Neural cell (in vitro differentiated cells): ENCODE measurements at regions not wholly inside any gene's neighbourhood (a gene's known extent, or its start where the extent isn't known, plus 50 kb on each side); places are given as distances from the start of the nearest gene placed in this dataset.

ENCODE experiments used
- H2AFZ ChIP-seq: fragments of 200-600, 300-800 bp; sonication (generic), shearing (Covaris generic); 2 replicates; pipeline ENCODE4 v1.6.0; 2014; ENCODE audit warnings: low read depth, mild to moderate bottlenecking, antibody characterized with exemption, low read length, moderate library complexity
- H3F3A ChIP-seq: fragments of 200-600 bp; shearing (Covaris generic); 2 replicates; pipeline ENCODE4 v1.6.1; 2016; ENCODE audit warnings: mild to moderate bottlenecking, moderate library complexity, mixed read lengths, antibody characterized with exemption, low read length; ENCODE audit not compliant: insufficient read depth, poor library complexity, severe bottlenecking
- H3K27ac ChIP-seq: fragments of 200-600, 300-800 bp; sonication (generic), shearing (Covaris generic); 2 replicates; pipeline ENCODE4 v1.5.1; 2014; ENCODE audit warnings: mild to moderate bottlenecking, low read length, moderate library complexity
- H3K27me3 ChIP-seq: fragments of 300-800, 200-600 bp; sonication (generic), shearing (Covaris generic); 2 replicates; pipeline ENCODE4 v1.6.0; 2014; ENCODE audit warnings: mild to moderate bottlenecking, low read depth, low read length, moderate library complexity; ENCODE audit not compliant: insufficient read depth
- H3K36me3 ChIP-seq: fragments of 300-800, 200-600 bp; sonication (generic), shearing (Covaris generic); 2 replicates; pipeline ENCODE4 v1.5.1; 2014; ENCODE audit warnings: mild to moderate bottlenecking, antibody characterized with exemption, low read length, moderate library complexity; ENCODE audit not compliant: insufficient read depth
- H3K4me2 ChIP-seq: fragments of 300-800, 200-600 bp; sonication (generic), shearing (Covaris generic); 2 replicates; pipeline ENCODE4 v1.6.0; 2014; ENCODE audit warnings: mild to moderate bottlenecking, low read length
- H3K4me3 ChIP-seq: fragments of 300-800, 200-600 bp; sonication (generic), shearing (Covaris generic); 2 replicates; pipeline ENCODE4 v1.5.1; 2014; ENCODE audit warnings: mild to moderate bottlenecking, low read length, moderate library complexity
- H3K79me2 ChIP-seq: fragments of 200-600 bp; shearing (Covaris generic); replicated peaks from 2 replicates; pipeline ENCODE4 v1.6.0; 2014; ENCODE audit warnings: mild to moderate bottlenecking, low read length, moderate library complexity; ENCODE audit not compliant: insufficient read depth
- H3K9ac ChIP-seq: fragments of 300-800, 200-600 bp; sonication (generic), shearing (Covaris generic); 2 replicates; pipeline ENCODE4 v1.6.1; 2016; ENCODE audit warnings: mild to moderate bottlenecking, low read length, mixed read lengths
- H3K9me2 ChIP-seq: fragments of 200-600 bp; shearing (Covaris generic); 2 replicates; pipeline ENCODE4 v1.6.1; 2016; ENCODE audit warnings: mild to moderate bottlenecking, low read length, mixed read lengths; ENCODE audit not compliant: insufficient read depth
- H3K9me3 ChIP-seq: fragments of 200-600, 300-800 bp; sonication (generic), shearing (Covaris generic); 2 replicates; pipeline ENCODE4 v1.6.1; 2016; ENCODE audit warnings: mild to moderate bottlenecking, mixed run types, low read length, moderate library complexity, mixed read lengths
- H4K20me1 ChIP-seq: fragments of 200-600 bp; shearing (Covaris generic); 2 replicates; pipeline ENCODE4 v1.6.1; 2016; ENCODE audit warnings: mild to moderate bottlenecking, mixed run types; ENCODE audit not compliant: insufficient read depth
- CTCF ChIP-seq: fragments of 450-650 bp; IDR thresholded peaks from 2 replicates; pipeline ENCODE4 v1.5.1; 2014; ENCODE audit warnings: antibody characterized with exemption, mild to moderate bottlenecking, moderate library complexity; ENCODE audit not compliant: poor library complexity, severe bottlenecking
- EP300 ChIP-seq: fragments of 450-650 bp; conservative IDR thresholded peaks from 2 replicates; pipeline ENCODE4 v1.6.1; 2014; ENCODE audit warnings: antibody characterized with exemption, mild to moderate bottlenecking, moderate library complexity; ENCODE audit not compliant: poor library complexity, severe bottlenecking
- EZH2 ChIP-seq: fragments of 200-600, 300-800 bp; shearing (Covaris generic), sonication (generic); IDR thresholded peaks from 2 replicates; pipeline ENCODE4 v1.6.1; 2014; ENCODE audit warnings: antibody characterized with exemption, low read length, borderline replicate concordance, mild to moderate bottlenecking; ENCODE audit not compliant: insufficient read depth, poor library complexity, severe bottlenecking
- MXI1 ChIP-seq: fragments of 450-650 bp; conservative IDR thresholded peaks from 2 replicates; pipeline ENCODE4 v1.6.1; 2014; ENCODE audit warnings: antibody characterized with exemption, mild to moderate bottlenecking; ENCODE audit not compliant: poor library complexity, severe bottlenecking
- POLR2AphosphoS5 ChIP-seq: IDR thresholded peaks from 2 replicates; pipeline ENCODE4 v1.6.1; 2012
- RAD21 ChIP-seq: fragments of 450-650 bp; conservative IDR thresholded peaks from 2 replicates; pipeline ENCODE4 v1.6.1; 2014; ENCODE audit warnings: antibody characterized with exemption, mild to moderate bottlenecking, moderate library complexity
- REST ChIP-seq: IDR thresholded peaks from 2 replicates; pipeline ENCODE4 v1.6.1; 2012; ENCODE audit warnings: borderline replicate concordance
- SMC3 ChIP-seq: fragments of 450-650 bp; conservative IDR thresholded peaks from 2 replicates; pipeline ENCODE4 v1.6.1; 2014; ENCODE audit warnings: antibody characterized with exemption, mild to moderate bottlenecking, moderate library complexity; ENCODE audit not compliant: poor library complexity
- TAF1 ChIP-seq: IDR thresholded peaks from 2 replicates; pipeline ENCODE4 v1.6.1; 2012; ENCODE audit warnings: low read depth

GRCh38 chr6:6932341-6932740, 175.4 kb upstream of the RREB1 start:
- Histone ChIP-seq H3F3A (no peaks in the 10 kb centered on the region), H3K36me3 (no peaks in the 10 kb centered on the region), H2AFZ (no peak overlapping the region), H3K9me3 (no peaks in the 10 kb centered on the region), H3K9ac (no peak overlapping the region), H4K20me1 (no peaks in the 10 kb centered on the region), H3K79me2 (no peaks in the 10 kb centered on the region), H3K4me2 (no peak overlapping the region), H3K4me3 (no peak overlapping the region), H3K27ac (no peak overlapping the region), H3K27me3 (no peaks in the 10 kb centered on the region), H3K9me2 (no peaks in the 10 kb centered on the region)
- TF ChIP-seq EZH2 (no peak), REST (no peak), EP300 (no peak), SMC3 (no peak), RAD21 (no peak), CTCF (no peak), MXI1 (no peak), POLR2AphosphoS5 (no peak), TAF1 (no peak)

- Histone ChIP-seq H4K20me1 (no peaks in the 10 kb centered on the region), H3K79me2 (no peaks in the 10 kb centered on the region), H3K9me3 (no peaks in the 10 kb centered on the region), H3K36me3 (no peaks in the 10 kb centered on the region), H2AFZ (no peak overlapping the region), H3K27me3 (no peaks in the 10 kb centered on the region), H3K9ac (no peak overlapping the region), H3F3A (no peaks in the 10 kb centered on the region), H3K27ac (no peak overlapping the region), H3K9me2 (no peaks in the 10 kb centered on the region), H3K4me3 (no peak overlapping the region), H3K4me2 (no peak overlapping the region)
- no peak for TF ChIP-seq CTCF
- TF ChIP-seq EZH2 = no peak
- TF ChIP-seq REST = no peak
- no peak for TF ChIP-seq TAF1
- no peak for TF ChIP-seq POLR2AphosphoS5
- TF ChIP-seq SMC3 = no peak
- no peak for TF ChIP-seq EP300
- TF ChIP-seq RAD21 = no peak
- TF ChIP-seq MXI1 = no peak
Observed at GRCh38 chr6:6932968-6933367, 174.8 kb upstream of the RREB1 start.
